NCI-H146 (cell line): ENCODE measurements at regions not wholly inside any gene's neighbourhood (a gene's known extent, or its start where the extent isn't known, plus 50 kb on each side); places are given as distances from the start of the nearest gene placed in this dataset.

ENCODE experiments used
- DNase-seq: peaks from one replicate; lab custom pipeline; 2025; lab: John Stamatoyannopoulos, UW

GRCh38 chr20:50392138-50392866 is 117.9 kb upstream of the PTPN1 start:
- no peak for DNase-seq

DNA sequence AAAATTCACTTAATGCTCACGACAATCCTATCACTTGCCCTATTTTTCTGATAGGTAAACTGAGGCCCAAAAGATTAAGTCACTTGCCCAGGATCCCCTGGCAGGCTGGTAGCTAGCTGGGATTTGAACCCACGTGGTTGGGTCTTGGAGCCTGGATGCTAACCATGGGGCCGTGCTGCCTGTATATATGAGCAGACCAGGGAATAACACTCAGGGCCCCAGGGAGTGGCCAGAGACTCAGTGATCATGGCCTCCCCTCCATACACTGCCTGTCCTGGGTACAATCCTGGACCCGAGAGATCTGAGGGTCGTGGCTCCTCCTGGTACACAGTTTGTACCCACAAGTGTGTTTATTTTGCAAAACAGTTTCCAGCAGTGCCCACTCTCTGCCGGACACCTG is 116.9 kb upstream of the PTPN1 start:
- no peak for DNase-seq

GRCh38 chr20:50393990-50394561 is 116.1 kb upstream of the PTPN1 start:
- no peak for DNase-seq

- no peak for DNase-seq
Observed at GRCh38 chr20:50394569-50394968, 115.6 kb upstream of the PTPN1 start.

- no peak for DNase-seq
Observed at GRCh38 chr20:50395251-50395729, 114.9 kb upstream of the PTPN1 start.

DNA sequence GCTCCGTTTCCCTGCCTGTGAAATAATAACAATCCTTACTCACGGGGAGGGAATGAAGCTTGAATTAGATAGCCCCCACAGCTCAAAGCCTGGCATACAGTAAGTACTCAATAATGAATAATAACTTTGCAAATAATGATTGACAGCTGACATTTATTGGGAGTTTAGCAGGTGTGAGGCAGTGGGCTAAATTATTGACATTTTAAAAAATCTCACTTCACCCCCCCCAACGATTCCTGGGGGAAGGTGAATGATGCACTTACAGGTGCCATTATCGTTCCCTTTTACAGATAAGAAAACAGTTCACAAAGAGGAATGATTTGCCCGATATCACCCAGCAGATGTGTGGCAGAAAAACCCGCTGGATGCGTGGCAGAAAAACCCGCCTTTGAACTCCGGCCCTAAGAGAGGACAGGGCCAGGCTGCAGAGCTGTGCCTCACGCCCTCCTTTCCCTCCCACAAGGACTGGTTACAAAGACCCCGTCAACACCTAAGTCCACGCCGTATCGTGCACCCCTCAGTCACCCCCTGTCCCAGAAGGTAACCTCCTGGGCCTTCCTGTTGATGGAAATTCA is 114.2 kb upstream of the PTPN1 start:
- DNase-seq, result no peak

DNA sequence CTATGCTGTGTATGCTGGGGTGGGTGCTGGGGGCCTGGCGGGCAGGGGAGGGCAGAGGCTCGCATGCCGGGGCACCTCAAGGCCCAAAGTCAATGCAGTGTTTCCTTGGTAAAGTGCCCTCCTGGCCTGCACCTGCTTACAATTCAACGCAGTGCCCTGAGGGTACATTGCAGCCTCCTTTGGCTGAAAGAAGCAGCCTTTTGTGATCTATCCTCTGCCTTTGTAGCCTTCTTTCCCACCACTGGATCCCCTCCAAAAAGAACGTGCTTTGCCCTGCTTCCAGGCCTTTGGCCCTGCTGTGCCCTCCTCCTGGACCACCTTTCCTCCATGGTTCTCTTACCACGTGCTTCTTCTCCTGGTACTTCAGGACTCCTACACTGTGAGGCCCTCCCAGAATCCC is 113.6 kb upstream of the PTPN1 start:
- no peak for DNase-seq

DNA sequence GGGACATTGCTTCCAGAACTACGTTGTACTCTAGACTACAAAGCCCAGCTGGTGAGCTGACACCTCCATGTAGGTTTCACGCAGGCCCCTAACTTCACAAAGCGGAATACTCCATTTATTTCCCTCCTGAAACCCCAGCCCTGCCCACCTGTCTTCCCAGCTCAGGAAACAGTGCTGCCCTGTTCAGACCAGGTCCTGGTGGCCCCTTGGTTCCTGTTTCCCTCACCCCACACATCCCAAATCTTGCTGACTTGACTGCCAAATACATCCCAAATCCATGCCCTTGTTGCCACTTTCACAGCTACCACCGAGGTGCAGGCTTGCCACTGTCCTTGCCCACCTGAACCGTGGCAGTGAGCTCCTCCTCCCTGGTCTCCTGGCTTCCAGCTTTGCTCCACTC is 113.1 kb upstream of the PTPN1 start:
- no peak for DNase-seq

DNA sequence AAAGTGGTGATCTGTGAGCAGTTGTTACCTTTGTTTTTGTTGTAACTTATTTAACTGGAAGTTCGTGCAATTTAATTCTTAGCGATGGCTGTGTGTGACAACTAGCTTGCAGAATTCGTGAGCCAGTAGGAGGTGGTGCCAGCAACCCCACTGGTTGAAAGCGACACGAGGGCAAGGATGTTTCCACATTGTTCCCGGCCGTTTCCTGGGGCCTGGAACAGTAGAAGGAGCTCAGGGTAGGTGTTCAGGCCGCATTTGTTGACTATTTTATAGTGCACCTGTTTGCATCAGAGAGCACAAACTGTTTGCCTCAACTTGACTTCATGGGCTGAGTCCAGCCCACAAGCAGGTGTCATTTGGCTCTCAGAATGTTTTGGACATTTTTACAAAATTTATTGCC is 112.1 kb upstream of the PTPN1 start:
- no peak for DNase-seq

DNA sequence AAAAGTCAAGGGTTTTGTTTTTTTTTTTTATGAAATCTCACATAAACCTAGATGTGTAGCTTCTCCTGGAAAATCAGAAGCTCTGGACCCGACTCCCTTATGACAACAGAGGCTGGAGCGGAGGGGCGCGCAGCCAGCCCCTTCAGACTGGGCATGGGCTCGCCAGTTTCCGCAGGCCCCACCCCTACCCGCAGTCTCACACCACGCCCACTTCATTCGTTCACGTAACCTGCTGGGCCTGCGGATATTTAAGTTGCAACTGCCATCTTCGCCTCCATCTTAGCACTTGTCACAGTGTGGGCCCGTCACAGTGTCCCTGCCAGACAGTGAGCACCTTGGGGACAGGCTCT is 111.7 kb upstream of the PTPN1 start:
- DNase-seq, result no peak

- DNase-seq, result no peak
Observed at GRCh38 chr20:50398821-50399554, 111.2 kb upstream of the PTPN1 start.

DNA sequence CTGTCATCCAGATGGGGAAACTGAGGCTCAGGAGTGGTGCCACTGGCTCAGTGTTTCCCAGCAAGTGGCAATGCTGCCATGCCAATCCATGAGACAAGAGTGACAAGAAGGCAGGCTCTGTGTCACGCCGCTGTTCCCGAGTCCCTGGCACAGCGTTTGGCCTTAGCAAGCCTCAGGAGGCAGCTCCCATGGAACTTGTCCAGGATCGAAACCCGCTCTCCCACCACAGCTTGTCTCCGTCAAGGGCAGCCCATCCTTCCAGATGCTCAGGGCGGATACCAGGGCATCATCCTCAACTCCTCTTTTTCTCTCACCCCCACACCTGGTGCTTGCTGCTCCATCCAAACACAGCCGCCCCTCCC is 110.6 kb upstream of the PTPN1 start:
- no peak for DNase-seq

GRCh38 chr20:50399917-50400704 is 110.1 kb upstream of the PTPN1 start:
- peak; percentile 35 for DNase-seq

GRCh38 chr20:50400705-50401586 is 109.2 kb upstream of the PTPN1 start:
- DNase-seq, result no peak

DNA sequence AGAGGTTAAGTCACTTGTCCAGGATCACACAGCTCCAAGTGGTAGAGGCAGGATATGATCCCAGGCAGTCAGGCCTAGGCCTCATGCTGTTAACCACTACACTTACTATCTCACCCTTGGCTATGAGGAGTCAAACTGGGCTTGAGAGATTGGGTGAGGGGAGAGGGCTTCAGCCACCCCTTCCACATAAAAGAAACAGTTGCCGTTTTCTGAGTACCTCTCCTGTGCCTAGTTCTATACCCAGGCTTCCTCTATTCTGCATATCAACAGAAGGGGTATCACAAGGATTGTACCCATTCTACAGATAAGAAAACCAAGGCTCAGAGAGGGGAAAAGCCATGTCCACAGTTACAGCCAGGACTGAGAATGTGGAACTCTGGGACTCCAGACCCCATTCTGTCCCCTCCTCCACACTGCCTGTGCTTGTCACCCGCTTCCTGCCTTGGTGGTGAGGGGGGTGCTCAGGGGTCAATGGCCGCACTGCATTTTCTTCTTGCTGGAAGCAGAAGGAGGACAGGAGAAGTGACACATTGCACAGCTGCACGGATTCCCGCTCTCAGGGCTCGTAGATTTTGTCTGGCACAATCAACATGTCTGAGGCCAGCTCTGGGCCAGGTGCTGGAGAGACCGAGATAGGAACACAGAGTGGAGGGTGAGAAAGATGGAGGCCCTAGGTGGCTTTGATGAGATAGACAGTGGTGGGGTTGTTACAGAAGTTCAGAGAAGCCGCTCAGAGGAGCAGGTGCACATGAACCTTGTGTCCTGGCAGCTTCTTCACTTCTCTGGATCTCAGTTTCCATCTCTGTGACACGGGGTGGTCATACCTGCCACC is 108.4 kb upstream of the PTPN1 start:
- no peak for DNase-seq

DNA sequence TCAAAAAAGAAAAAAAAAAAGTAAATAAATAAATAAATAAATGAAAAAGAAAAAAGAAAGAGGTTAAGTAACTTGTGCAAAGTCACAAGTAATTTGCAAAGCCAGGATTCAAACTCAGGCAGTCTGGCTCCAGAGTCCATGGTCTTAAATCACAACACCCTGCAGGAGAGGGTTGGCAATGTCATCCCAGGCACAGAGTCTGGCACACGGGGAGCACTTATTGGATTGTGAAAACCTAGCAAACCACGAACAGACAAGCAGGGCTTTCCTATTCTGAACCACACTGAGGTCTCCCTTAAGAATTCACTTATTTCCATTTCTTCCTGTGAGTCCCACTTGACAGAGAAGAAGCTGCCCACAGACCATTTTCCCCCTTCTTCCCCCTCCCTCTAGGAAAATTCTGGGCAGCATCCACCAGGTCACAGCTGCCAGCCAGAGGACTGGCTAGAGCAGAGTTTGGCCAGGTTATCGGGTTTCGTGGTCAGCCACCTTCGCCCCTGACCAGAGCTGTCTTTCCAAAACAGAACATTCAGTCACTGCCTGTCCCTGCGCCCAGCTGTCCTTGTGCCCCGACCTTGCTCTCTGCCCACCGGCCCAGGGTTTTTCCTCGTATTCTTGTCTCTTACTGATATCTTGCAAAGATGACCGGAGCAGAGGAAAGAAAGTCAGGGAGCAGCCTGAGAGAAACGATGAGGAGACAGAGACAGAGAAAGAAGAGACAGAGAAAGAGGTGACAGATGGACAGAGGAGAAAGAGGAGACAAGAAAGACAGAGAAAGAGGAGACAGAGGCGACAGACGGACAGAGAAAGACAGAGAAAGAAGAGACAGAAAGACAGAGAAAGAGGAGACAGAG is 106.4 kb upstream of the PTPN1 start:
- no peak for DNase-seq

GRCh38 chr20:50404419-50405234 is 105.6 kb upstream of the PTPN1 start:
- no peak for DNase-seq

DNA sequence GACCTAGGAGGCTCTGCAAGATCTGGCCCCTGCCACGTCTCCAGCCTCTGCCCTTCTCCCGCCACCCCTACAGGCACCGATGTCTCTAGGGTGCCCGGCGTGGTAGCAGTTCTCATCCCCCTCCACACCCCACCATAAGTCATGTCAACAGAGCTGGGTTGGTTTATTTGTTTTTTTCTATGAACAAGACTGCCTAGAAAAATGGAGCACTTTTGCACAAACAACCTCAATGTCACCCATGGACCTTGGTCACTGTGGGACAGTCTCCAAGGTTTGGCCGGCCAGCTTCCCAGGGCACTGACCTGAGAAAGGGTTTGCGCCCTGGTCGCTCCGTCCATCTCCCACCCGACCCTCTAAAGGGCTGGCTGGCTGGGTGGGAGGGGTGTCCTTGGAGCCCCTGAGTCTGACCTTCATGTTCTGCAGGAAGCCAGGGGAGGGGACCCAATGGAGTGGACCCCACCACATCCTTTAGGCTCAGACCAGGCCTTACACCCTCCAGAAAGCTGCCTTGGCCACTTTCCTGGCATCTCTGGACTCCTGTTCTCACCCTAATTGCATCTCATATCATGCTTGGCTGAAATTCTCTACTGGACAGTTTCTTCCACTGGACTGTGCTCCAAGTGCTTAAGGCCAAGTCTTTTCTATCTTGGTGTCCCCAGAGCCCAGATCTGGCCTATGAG is 104.8 kb upstream of the PTPN1 start:
- DNase-seq, result no peak
